ENCODE measurements at regions not wholly inside any gene's neighbourhood (a gene's known extent, or its start where the extent isn't known, plus 50 kb on each side); places are given as distances from the start of the nearest gene placed in this dataset.
A peak's percentile ranks its signal among the peaks of the same experiment; 100 is the strongest.

- TF ChIP-seq, protein P1, sequence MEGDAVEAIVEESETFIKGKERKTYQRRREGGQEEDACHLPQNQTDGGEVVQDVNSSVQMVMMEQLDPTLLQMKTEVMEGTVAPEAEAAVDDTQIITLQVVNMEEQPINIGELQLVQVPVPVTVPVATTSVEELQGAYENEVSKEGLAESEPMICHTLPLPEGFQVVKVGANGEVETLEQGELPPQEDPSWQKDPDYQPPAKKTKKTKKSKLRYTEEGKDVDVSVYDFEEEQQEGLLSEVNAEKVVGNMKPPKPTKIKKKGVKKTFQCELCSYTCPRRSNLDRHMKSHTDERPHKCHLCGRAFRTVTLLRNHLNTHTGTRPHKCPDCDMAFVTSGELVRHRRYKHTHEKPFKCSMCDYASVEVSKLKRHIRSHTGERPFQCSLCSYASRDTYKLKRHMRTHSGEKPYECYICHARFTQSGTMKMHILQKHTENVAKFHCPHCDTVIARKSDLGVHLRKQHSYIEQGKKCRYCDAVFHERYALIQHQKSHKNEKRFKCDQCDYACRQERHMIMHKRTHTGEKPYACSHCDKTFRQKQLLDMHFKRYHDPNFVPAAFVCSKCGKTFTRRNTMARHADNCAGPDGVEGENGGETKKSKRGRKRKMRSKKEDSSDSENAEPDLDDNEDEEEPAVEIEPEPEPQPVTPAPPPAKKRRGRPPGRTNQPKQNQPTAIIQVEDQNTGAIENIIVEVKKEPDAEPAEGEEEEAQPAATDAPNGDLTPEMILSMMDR (IDR thresholded peaks at IDR 0.05; ENCODE audit: insufficient read depth, low read depth, low read length), result no peak
- no peaks in the 10 kb centered on the region for H3K27me3 ChIP-seq (ENCODE audit: control insufficient read depth, insufficient read depth, low read length)
- POLR2A ChIA-PET, result no interaction called here
- no peak overlapping the region for H3K4me3 ChIP-seq (ENCODE audit: low read depth, low read length)
- DNase-seq (ENCODE audit: low read depth), result no peak
- no peaks in the 10 kb centered on the region for H3K36me3 ChIP-seq (ENCODE audit: control insufficient read depth, insufficient read depth, low read length)
- CTCF ChIA-PET, result no interaction called here
Observed at GRCh38 chr4:176565049-176565448, 227.7 kb downstream of the VEGFC start.

DNA sequence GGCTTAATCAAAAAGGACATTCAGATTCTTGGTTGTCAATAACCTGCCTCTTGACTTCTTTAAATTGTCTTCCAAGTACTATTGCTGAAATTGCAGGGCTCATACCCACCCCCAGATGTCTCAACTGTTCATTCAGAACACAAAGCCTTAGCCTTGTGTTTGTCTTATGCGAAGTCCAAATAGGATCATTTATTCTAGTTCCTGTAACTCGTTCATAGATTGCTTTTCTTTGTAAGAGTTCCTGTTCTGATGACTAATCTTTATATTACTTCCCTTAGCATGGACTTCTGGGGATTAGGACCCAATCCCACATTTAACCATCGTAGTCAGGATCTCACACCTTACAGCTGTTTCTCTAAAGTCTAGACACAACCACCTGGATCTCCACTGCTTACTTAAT is 226.0 kb downstream of the VEGFC start:
- Histone ChIP-seq H3K27me3 (ENCODE audit: control insufficient read depth, insufficient read depth, low read length) (no peaks in the 10 kb centered on the region), H3K4me3 (ENCODE audit: low read depth, low read length) (no peak overlapping the region), H3K36me3 (ENCODE audit: control insufficient read depth, insufficient read depth, low read length) (no peaks in the 10 kb centered on the region)
- POLR2A ChIA-PET, result no interaction called here
- CTCF ChIA-PET, result interaction anchor here (1.1 to 1.3 kb wide), 2 partner anchors 11 to 481 kb away, joined by 4 read pairs; no protein-coding TSS in a partner anchor
- DNase-seq (ENCODE audit: low read depth), result no peak
- TF ChIP-seq, protein P1 (IDR thresholded peaks at IDR 0.05; ENCODE audit: insufficient read depth, low read depth, low read length), result no peak

DNA sequence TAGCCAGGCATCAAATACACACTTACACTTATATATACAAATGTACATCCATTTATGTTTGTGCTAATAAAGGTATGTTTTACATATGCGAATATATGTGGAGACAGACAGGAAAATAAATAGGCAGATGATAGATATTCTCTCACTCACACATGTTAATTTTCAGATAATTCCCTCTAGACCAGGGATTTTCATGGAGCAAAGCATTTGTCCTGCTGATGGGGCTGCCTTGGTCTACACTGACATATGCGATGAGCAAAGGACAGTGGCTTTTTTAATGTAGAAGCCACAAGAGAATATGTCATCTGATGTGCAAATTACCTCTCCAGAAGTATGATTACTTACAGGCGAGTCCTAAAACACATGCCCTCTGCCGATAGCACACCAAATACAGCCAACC is 224.5 kb downstream of the VEGFC start:
- POLR2A ChIA-PET, result no interaction called here
- DNase-seq (ENCODE audit: low read depth), result no peak
- Histone ChIP-seq H3K27me3 (ENCODE audit: control insufficient read depth, insufficient read depth, low read length) (no peaks in the 10 kb centered on the region), H3K36me3 (ENCODE audit: control insufficient read depth, insufficient read depth, low read length) (no peaks in the 10 kb centered on the region), H3K4me3 (ENCODE audit: low read depth, low read length) (no peak overlapping the region)
- TF ChIP-seq, protein P1 (IDR thresholded peaks at IDR 0.05; ENCODE audit: insufficient read depth, low read depth, low read length), result no peak
- CTCF ChIA-PET, result interaction anchor here (1.3 kb wide), 1 partner anchor 10 kb away, joined by 4 read pairs; no protein-coding TSS in a partner anchor

- no peaks in the 10 kb centered on the region for H3K36me3 ChIP-seq (ENCODE audit: control insufficient read depth, insufficient read depth, low read length)
- DNase-seq (ENCODE audit: low read depth), result no peak
- TF ChIP-seq, protein P1 (IDR thresholded peaks at IDR 0.05; ENCODE audit: insufficient read depth, low read depth, low read length), result 0 out of 2 replicates have a peak, but pooled peaks have one; percentile 1
- H3K4me3 ChIP-seq (ENCODE audit: low read depth, low read length), result no peak overlapping the region
- POLR2A ChIA-PET, result no interaction called here
- CTCF ChIA-PET, result no interaction called here
- H3K27me3 ChIP-seq (ENCODE audit: control insufficient read depth, insufficient read depth, low read length), result no peaks in the 10 kb centered on the region
Observed at GRCh38 chr4:176569301-176569700, 223.4 kb downstream of the VEGFC start.

GRCh38 chr4:176571206-176571605 is 221.5 kb downstream of the VEGFC start:
- TF ChIP-seq, protein P1 (IDR thresholded peaks at IDR 0.05; ENCODE audit: insufficient read depth, low read depth, low read length), result no peak
- Histone ChIP-seq H3K4me3 (ENCODE audit: low read depth, low read length) (no peak overlapping the region), H3K36me3 (ENCODE audit: control insufficient read depth, insufficient read depth, low read length) (no peaks in the 10 kb centered on the region), H3K27me3 (ENCODE audit: control insufficient read depth, insufficient read depth, low read length) (no peaks in the 10 kb centered on the region)
- ChIA-PET POLR2A (no interaction called here), CTCF (interaction anchor here (1.5 kb wide), 1 partner anchor 476 kb away, joined by 4 read pairs; no protein-coding TSS in a partner anchor)
- no peak for DNase-seq (ENCODE audit: low read depth)
